Fibroblast of skin of scalp (primary cell): ENCODE measurements at regions not wholly inside any gene's neighbourhood (a gene's known extent, or its start where the extent isn't known, plus 50 kb on each side); places are given as distances from the start of the nearest gene placed in this dataset.

ENCODE experiments used
- DNase-seq: peaks from one replicate; pipeline ENCODE4 v3.0.0-alpha.2; 2013

GRCh38 chr4:26020881-26021280, 106.9 kb downstream of the SMIM20 start:
- peak; percentile 33 for DNase-seq

GRCh38 chr4:26021417-26022345, 107.7 kb downstream of the SMIM20 start:
- peak; percentile 17 for DNase-seq

- DNase-seq, result peak; percentile 63
These were observed 108.6 kb downstream of the SMIM20 start for GRCh38 chr4:26022346-26023202.

GRCh38 chr4:26023203-26023972, 109.4 kb downstream of the SMIM20 start:
- no peak for DNase-seq

GRCh38 chr4:26024079-26024478, 110.1 kb downstream of the SMIM20 start:
- no peak for DNase-seq

GRCh38 chr4:26028133-26028792, 114.2 kb downstream of the SMIM20 start:
- no peak for DNase-seq

GRCh38 chr4:26028793-26029567, 115.0 kb downstream of the SMIM20 start:
- peak; percentile 72 for DNase-seq

GRCh38 chr4:26029568-26030131, 115.6 kb downstream of the SMIM20 start:
- no peak for DNase-seq

GRCh38 chr4:26030260-26030667, 116.2 kb downstream of the SMIM20 start:
- peak; percentile 19 for DNase-seq

- DNase-seq, result no peak
These were observed 116.8 kb downstream of the SMIM20 start for GRCh38 chr4:26030780-26031179.

GRCh38 chr4:26031704-26032103, 117.7 kb downstream of the SMIM20 start:
- no peak for DNase-seq

GRCh38 chr4:26032142-26032541, 118.1 kb downstream of the SMIM20 start:
- DNase-seq, result peak; percentile 70

- peak; percentile 90 for DNase-seq
These were observed 118.8 kb downstream of the SMIM20 start for GRCh38 chr4:26032630-26033317.

GRCh38 chr4:26033389-26033788, 119.4 kb downstream of the SMIM20 start:
- no peak for DNase-seq

GRCh38 chr4:26034849-26035248, 120.8 kb downstream of the SMIM20 start:
- no peak for DNase-seq

- no peak for DNase-seq
These were observed 121.9 kb downstream of the SMIM20 start for GRCh38 chr4:26035921-26036320.

- no peak for DNase-seq
These were observed 125.8 kb downstream of the SMIM20 start for GRCh38 chr4:26039639-26040359.

- no peak for DNase-seq
These were observed 130.5 kb downstream of the SMIM20 start for GRCh38 chr4:26044524-26044923.

GRCh38 chr4:26044983-26045382, 131.0 kb downstream of the SMIM20 start:
- DNase-seq, result no peak

- no peak for DNase-seq
These were observed 133.8 kb downstream of the SMIM20 start for GRCh38 chr4:26047795-26048194.
